HL-60/S4 (cell line): ENCODE measurements at regions not wholly inside any gene's neighbourhood (a gene's known extent, or its start where the extent isn't known, plus 50 kb on each side); places are given as distances from the start of the nearest gene placed in this dataset.
"Not testable (repeated sequence)": the region's sequence is repeated elsewhere in the genome, so short reads cannot be mapped to it uniquely, and the experiment has no call there.

Experiments used
- in situ Hi-C: fragments of 300-500 bp; cut with MboI; formaldehyde crosslinking; loops from 2 replicates; pipeline ENCODE4 v1.14.3; 2022; ENCODE audit warnings: low sequenced_read_pairs

- in situ Hi-C loops: no loop called here
These were observed 594.3 kb upstream of the NRSN1 start for GRCh38 chr6:23531666-23532065.

- in situ Hi-C loops: no loop called here
These were observed 593.8 kb upstream of the NRSN1 start for GRCh38 chr6:23532227-23532626.

GRCh38 chr6:23533311-23533710, 592.7 kb upstream of the NRSN1 start:
- in situ Hi-C loops: no loop called here

- in situ Hi-C loops: no loop called here
These were observed 592.1 kb upstream of the NRSN1 start for GRCh38 chr6:23533944-23534343.

GRCh38 chr6:23534351-23534750, 591.7 kb upstream of the NRSN1 start:
- in situ Hi-C loops: no loop called here

- in situ Hi-C loops: no loop called here
These were observed 590.9 kb upstream of the NRSN1 start for GRCh38 chr6:23535101-23535500.

- in situ Hi-C loops: no loop called here
These were observed 588.2 kb upstream of the NRSN1 start for GRCh38 chr6:23537828-23538227.

- in situ Hi-C loops: no loop called here
These were observed 578.2 kb upstream of the NRSN1 start for GRCh38 chr6:23547851-23548250.

- in situ Hi-C loops: not testable (repeated sequence)
These were observed 571.1 kb upstream of the NRSN1 start for GRCh38 chr6:23554953-23555352.

GRCh38 chr6:23559587-23560343, 566.2 kb upstream of the NRSN1 start:
- in situ Hi-C loops: no loop called here

GRCh38 chr6:23561732-23562131, 564.3 kb upstream of the NRSN1 start:
- in situ Hi-C loops: no loop called here

GRCh38 chr6:23562554-23562953, 563.5 kb upstream of the NRSN1 start:
- in situ Hi-C loops: no loop called here

GRCh38 chr6:23563323-23563722, 562.7 kb upstream of the NRSN1 start:
- in situ Hi-C loops: no loop called here

- in situ Hi-C loops: no loop called here
These were observed 559.6 kb upstream of the NRSN1 start for GRCh38 chr6:23566418-23566817.

- in situ Hi-C loops: no loop called here
These were observed 557.7 kb upstream of the NRSN1 start for GRCh38 chr6:23568292-23568691.

GRCh38 chr6:23584134-23584763, 541.8 kb upstream of the NRSN1 start:
- in situ Hi-C loops: no loop called here

- in situ Hi-C loops: no loop called here
These were observed 538.4 kb upstream of the NRSN1 start for GRCh38 chr6:23587582-23587981.

GRCh38 chr6:23589811-23590210, 536.2 kb upstream of the NRSN1 start:
- in situ Hi-C loops: no loop called here

GRCh38 chr6:23590498-23591126, 535.4 kb upstream of the NRSN1 start:
- in situ Hi-C loops: no loop called here

GRCh38 chr6:23591761-23592160, 534.3 kb upstream of the NRSN1 start:
- in situ Hi-C loops: no loop called here

GRCh38 chr6:23600118-23600517, 525.9 kb upstream of the NRSN1 start:
- in situ Hi-C loops: no loop called here

GRCh38 chr6:23601811-23602345, 524.1 kb upstream of the NRSN1 start:
- in situ Hi-C loops: no loop called here
